Aorta (tissue), 5 donors: ENCODE measurements at regions not wholly inside any gene's neighbourhood (a gene's known extent, or its start where the extent isn't known, plus 50 kb on each side); places are given as distances from the start of the nearest gene placed in this dataset.

ENCODE experiments used
- ATAC-seq: fragments of 200-7000 bp; cut with Tn5 transposase; one replicate; pipeline ENCODE4 v1.9.1; 2022; ENCODE audit warnings: moderate library complexity; ENCODE audit not compliant: low FRiP score
- DNase-seq, 2 donors: peaks; one replicate each; pipeline ENCODE4 v3.0.0-alpha.2; 2020
- H3K27ac ChIP-seq, 2 donors: one replicate each; pipeline ENCODE4 v1.5.1; 2013; ENCODE audit warnings: low read length in 2 of 2, mild to moderate bottlenecking in 2 of 2, moderate library complexity in 2 of 2, control low read depth in 1 of 2, inconsistent platforms in 1 of 2, low read depth in 1 of 2
- H3K27me3 ChIP-seq, 2 donors: one replicate each; pipeline ENCODE4 v1.6.1; 2013; ENCODE audit warnings: control low read depth in 1 of 2, low read length in 1 of 2, mild to moderate bottlenecking in 1 of 2, moderate library complexity in 1 of 2; ENCODE audit not compliant: insufficient read depth in 2 of 2, control insufficient read depth in 1 of 2
- H3K36me3 ChIP-seq, 2 donors: one replicate each; pipeline ENCODE4 v1.6.1; 2013; ENCODE audit warnings: control low read depth in 1 of 2, low read length in 1 of 2, mild to moderate bottlenecking in 1 of 2; ENCODE audit not compliant: insufficient read depth in 2 of 2, control insufficient read depth in 1 of 2
- H3K4me1 ChIP-seq, 2 donors: one replicate each; pipeline ENCODE4 v1.6.1; 2013; ENCODE audit warnings: low read length in 2 of 2, control low read depth in 1 of 2, mild to moderate bottlenecking in 1 of 2, moderate library complexity in 1 of 2; ENCODE audit not compliant: insufficient read depth in 2 of 2, control insufficient read depth in 1 of 2
- H3K4me3 ChIP-seq, 2 donors: one replicate each; pipeline ENCODE4 v1.5.1; 2013; ENCODE audit warnings: low read length in 2 of 2, control low read depth in 1 of 2, mild to moderate bottlenecking in 1 of 2
- H3K9me3 ChIP-seq: one replicate; pipeline ENCODE4 v1.6.1; 2013; ENCODE audit warnings: mild to moderate bottlenecking, low read length; ENCODE audit not compliant: control insufficient read depth
- WGBS, 2 donors: extraction: QIAGEN DNeasy Blood & Tissue Kit; methylation state at CpG; one replicate each; pipeline ENCODE4 v1.1.7; 2013; 5-methylcytosine and 5-hydroxymethylcytosine counted together
- intact Hi-C, 2 donors: fragments of 100-400 bp; cut with DNase I; formaldehyde crosslinking; loops; one replicate each; pipeline versions ENCODE4 v1.14.2 to v1.15.0; 2022
- donor health status: healthy with polysubstance abuse.
- donor health status: Bipolar disorder and iron deficiency.
- donor health status: DM: no; HTN: no; CAD: no.
- donor health status: DM: no; HTN: no; CAD: no.
- donor health status: DM: yes; HTN: yes; CAD: no.

DNA sequence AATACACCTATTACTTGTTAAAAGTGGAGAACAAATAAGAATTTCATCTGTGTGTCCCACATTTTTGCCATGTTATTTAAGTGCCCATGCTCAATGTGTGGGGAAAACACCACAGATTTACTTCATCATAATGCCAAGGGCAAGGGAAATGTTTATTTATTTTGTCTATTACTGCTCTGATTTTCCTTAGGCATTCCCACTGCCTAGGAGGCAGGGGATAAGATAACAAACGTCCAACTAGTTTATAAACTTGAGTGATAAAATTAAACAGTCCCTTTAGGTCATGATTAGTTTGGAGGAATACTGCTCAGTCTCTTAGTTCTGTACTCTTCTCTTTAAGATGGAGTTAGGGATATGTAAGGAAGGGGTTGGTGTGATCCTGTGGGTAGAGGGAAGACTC, 598.4 kb upstream of the MARCKS start:
- no peaks in the 10 kb centered on the region for H3K36me3 ChIP-seq
- no peak overlapping the region for H3K27ac ChIP-seq
- DNase-seq: no peak
- H3K27me3 ChIP-seq: no peaks in the 10 kb centered on the region
- H3K4me1 ChIP-seq: no peaks in the 10 kb centered on the region
- H3K4me3 ChIP-seq: no peak overlapping the region
- intact Hi-C loops: no loop called here
- H3K9me3 ChIP-seq: no peaks in the 10 kb centered on the region
- WGBS, 2 donors: 7 to 13% methylated on average over 1 of the region's 1 CpG
- ATAC-seq: no peak

DNA sequence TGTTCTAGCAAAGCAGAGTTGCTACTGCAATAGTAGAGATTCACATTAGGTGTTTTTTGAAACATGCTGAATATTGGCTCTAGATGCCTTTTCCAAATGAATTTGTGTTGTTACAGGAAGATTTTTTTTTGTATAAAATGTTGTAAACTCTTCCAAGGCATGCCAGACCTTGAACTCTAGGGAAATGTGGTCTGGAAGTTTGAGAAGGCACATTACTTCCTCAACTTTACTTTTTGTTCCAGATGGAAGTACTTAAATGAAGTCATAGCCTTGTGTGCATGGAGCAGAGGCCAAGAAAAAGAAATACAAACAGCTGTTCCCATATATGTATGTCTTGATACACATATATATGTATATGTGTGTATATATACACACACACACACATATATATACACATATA, 585.7 kb upstream of the MARCKS start:
- Histone ChIP-seq H3K27ac (no peak overlapping the region), H3K4me1 (no peaks in the 10 kb centered on the region), H3K9me3 (peaks cover 7% of the 10 kb centered on the region), H3K36me3 (no peaks in the 10 kb centered on the region), H3K4me3 (no peak overlapping the region), H3K27me3 (no peaks in the 10 kb centered on the region)
- intact Hi-C loops: no loop called here
- ATAC-seq (no peak), DNase-seq (no peak)

DNA sequence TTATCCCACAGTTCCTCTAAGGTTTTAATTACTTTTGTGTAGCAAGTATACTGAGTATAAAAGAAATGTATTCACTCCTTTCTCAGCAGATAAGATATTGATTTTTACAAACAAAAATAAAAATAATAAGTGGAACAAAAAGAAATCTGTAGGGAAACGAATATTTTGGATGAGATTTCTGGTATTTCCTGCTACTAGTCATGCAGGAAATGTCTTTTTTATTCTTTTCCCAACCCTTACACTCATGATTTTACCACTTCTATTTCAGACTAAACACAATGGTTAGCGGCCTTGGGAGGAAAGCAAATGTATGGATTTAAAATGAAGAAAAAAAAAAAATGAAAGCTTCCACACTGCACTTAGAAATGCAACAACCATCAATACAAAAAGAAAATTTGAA, 580.5 kb upstream of the MARCKS start:
- intact Hi-C loops: no loop called here
- ATAC-seq (no peak), DNase-seq (no peak)
- H3K4me3 ChIP-seq: no peak overlapping the region
- 58 to 62% methylated on average over 2 of the region's 2 CpGs for WGBS, 2 donors
- no peaks in the 10 kb centered on the region for H3K4me1 ChIP-seq
- no peak overlapping the region for H3K27ac ChIP-seq
- H3K36me3 ChIP-seq: no peaks in the 10 kb centered on the region
- H3K9me3 ChIP-seq: no peaks in the 10 kb centered on the region
- H3K27me3 ChIP-seq: no peaks in the 10 kb centered on the region

DNA sequence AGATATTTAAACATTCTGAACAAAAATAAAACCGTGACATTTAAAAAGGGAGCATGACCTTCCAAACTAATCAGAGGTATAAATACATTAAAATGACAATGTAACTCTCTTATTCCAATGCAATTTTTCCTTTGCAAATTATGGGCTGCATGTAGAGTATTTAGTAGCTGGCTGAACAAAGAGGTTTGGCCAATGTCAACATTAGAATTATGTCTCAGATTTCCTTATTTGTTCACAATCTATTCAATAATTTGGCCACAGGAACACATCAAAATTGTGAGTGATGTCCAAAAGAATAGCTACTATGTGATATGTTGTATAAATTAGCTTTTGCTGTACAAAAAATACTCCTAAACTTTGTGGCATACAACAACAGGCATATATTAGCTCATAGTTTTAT, 580.0 kb upstream of the MARCKS start:
- DNase-seq (no peak), ATAC-seq (no peak)
- no peaks in the 10 kb centered on the region for H3K4me1 ChIP-seq
- WGBS, 2 donors: 96% methylated on average over 1 of the region's 1 CpG
- H3K27ac ChIP-seq: no peak overlapping the region
- H3K9me3 ChIP-seq: no peaks in the 10 kb centered on the region
- no peaks in the 10 kb centered on the region for H3K36me3 ChIP-seq
- no peak overlapping the region for H3K4me3 ChIP-seq
- intact Hi-C loops: no loop called here
- no peaks in the 10 kb centered on the region for H3K27me3 ChIP-seq

DNA sequence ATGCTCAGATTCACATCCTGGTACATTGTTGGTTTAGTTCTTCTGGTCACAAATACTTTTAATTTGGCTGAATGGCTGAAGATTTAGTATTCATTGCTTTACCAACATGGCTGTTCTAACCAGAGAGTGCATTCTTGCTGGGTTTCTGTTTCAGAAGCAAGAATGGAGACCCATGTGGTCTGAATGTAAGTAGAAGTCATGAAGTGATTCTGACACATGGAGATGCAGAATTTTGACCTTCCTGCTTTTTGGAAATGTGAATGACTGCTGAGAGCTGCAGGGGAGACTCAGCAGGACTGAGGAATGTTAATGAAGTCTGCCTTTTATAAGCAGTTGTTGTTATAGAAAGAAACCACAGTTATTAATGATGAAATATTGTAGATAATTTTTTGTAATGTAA, 576.1 kb upstream of the MARCKS start:
- Histone ChIP-seq H3K4me1 (no peaks in the 10 kb centered on the region), H3K4me3 (no peak overlapping the region), H3K36me3 (no peaks in the 10 kb centered on the region), H3K27me3 (no peaks in the 10 kb centered on the region), H3K9me3 (no peaks in the 10 kb centered on the region), H3K27ac (no peak overlapping the region)
- intact Hi-C loops: no loop called here
- DNase-seq: no peak
- no peak for ATAC-seq

DNA sequence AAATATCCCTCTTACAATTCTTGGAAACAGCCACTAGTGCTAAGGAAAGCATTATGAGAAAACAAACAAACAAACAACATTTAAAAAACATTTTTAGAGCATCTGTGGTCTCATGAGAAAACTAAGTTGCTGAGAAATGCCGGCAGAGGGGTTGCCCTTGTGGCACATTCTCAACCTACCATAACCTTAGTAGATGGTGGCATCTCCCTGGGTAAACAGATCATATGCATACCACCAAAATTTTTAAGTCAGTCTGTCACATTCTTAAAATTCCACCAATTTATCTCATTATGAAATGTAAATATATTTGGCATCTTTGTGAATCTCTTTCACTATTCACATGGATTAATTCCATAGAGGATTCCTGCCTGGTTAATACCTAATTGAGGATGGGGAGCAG, 575.7 kb upstream of the MARCKS start:
- H3K36me3 ChIP-seq: no peaks in the 10 kb centered on the region
- no peaks in the 10 kb centered on the region for H3K9me3 ChIP-seq
- no peaks in the 10 kb centered on the region for H3K4me1 ChIP-seq
- DNase-seq (no peak), ATAC-seq (no peak)
- intact Hi-C loops: no loop called here
- H3K27me3 ChIP-seq: no peaks in the 10 kb centered on the region
- WGBS, 2 donors: 50 to 56% methylated on average over 1 of the region's 1 CpG
- H3K4me3 ChIP-seq: no peak overlapping the region
- no peak overlapping the region for H3K27ac ChIP-seq

DNA sequence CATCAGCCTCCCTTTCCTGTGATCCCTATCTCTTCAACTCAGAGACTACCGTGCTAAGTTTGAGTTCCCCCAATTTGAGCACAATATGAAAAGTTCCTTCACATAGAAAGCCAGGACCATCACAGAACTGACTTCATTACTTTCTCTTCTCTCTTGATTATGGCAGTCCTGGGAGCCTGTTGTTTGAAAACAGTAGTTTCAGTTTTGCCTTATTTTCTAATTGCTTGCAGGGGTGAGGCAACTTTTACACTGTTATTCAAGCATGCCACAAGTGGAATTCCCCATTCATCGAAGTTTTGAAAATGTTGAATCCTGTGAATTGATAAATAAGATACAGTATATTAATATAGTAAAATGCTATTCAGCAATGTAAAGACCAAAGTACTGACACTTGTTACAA, 569.7 kb upstream of the MARCKS start:
- ATAC-seq (no peak), DNase-seq (no peak)
- 94 to 99% methylated on average over 2 of the region's 2 CpGs for WGBS, 2 donors
- Histone ChIP-seq H3K36me3 (no peaks in the 10 kb centered on the region), H3K4me3 (no peak overlapping the region), H3K27me3 (no peaks in the 10 kb centered on the region), H3K4me1 (no peaks in the 10 kb centered on the region), H3K9me3 (no peaks in the 10 kb centered on the region), H3K27ac (no peak overlapping the region)
- intact Hi-C loops: no loop called here

DNA sequence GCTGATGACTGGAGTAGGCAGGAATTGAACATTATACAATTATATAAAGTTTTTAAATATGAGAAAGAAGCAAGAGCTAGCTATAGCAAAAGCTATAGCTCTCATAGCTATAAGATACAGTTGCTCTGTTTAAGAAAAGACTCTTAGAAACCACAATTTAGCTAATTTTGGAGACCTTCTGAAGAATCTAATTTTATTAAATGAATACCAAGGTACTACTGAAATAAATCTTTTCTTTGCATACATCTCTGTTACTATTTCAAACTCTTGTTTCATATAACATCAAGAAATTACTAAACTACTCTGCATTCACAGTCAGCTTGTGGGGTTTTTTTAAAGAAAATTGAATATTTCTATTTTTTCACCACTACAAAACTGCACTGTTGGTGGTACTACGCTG, 568.7 kb upstream of the MARCKS start:
- 85 to 88% methylated on average over 1 of the region's 1 CpG for WGBS, 2 donors
- no peak for ATAC-seq

DNA sequence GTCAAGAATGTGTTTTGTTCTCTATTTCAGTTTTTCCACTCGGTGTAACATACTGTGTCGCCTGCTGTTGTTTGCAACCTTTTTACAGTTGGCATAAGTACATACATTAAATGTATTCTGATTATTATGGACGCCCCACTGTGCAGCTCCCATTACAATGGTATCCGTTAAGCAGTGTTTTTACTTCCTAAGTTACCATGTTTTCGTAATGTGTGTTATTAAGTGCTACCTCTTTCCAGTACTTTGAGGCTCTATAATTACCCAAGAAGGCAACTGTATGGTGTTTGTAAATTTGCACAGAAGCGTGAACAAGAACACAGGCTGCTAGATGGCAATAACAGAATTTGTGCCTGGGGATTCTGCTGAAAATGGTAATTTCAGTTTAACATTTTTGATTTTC, 568.0 kb upstream of the MARCKS start:
- H3K27me3 ChIP-seq: no peaks in the 10 kb centered on the region
- DNase-seq: no peak
- ATAC-seq: no peak
- 88 to 92% methylated on average over 6 of the region's 6 CpGs for WGBS, 2 donors
- no peaks in the 10 kb centered on the region for H3K4me1 ChIP-seq
- H3K27ac ChIP-seq: no peak overlapping the region
- no peaks in the 10 kb centered on the region for H3K36me3 ChIP-seq
- no peak overlapping the region for H3K4me3 ChIP-seq
- no peaks in the 10 kb centered on the region for H3K9me3 ChIP-seq
- intact Hi-C loops: no loop called here

More for the DNA sequence above, 568.7 kb upstream of the MARCKS start:
- H3K27me3 ChIP-seq: no peaks in the 10 kb centered on the region
- no peaks in the 10 kb centered on the region for H3K4me1 ChIP-seq
- no peaks in the 10 kb centered on the region for H3K36me3 ChIP-seq
- H3K4me3 ChIP-seq: no peak overlapping the region
- H3K9me3 ChIP-seq: no peaks in the 10 kb centered on the region
- no peak overlapping the region for H3K27ac ChIP-seq
- no peak for DNase-seq
- intact Hi-C loops: no loop called here

DNA sequence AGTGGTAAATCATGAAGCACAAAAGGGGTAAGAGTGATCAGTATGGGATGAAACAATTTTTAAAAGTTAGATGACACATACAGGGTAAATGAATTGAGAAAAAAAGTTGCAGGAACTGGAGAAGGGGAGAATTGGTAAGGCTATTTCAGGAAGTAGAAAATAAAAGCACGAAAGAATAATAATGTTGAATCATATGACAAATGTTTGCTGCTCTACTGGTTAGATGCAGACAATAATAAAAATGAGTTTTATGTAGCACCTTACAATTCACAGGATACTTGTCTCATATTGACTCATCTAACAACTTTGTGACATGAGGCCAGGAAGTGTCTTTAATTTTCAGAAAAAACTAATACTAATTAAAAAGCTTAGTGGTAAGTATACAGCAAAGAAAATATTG, 566.5 kb upstream of the MARCKS start:
- intact Hi-C loops: no loop called here
- DNase-seq: no peak
- Histone ChIP-seq H3K4me1 (no peaks in the 10 kb centered on the region), H3K27ac (no peak overlapping the region), H3K9me3 (no peaks in the 10 kb centered on the region), H3K27me3 (no peaks in the 10 kb centered on the region), H3K36me3 (no peaks in the 10 kb centered on the region), H3K4me3 (no peak overlapping the region)
- ATAC-seq: no peak
- 93% methylated on average over 1 of the region's 1 CpG for WGBS, 2 donors
